ENCODE measurements at regions not wholly inside any gene's neighbourhood (a gene's known extent, or its start where the extent isn't known, plus 50 kb on each side); places are given as distances from the start of the nearest gene placed in this dataset.
"Not testable (repeated sequence)": the region's sequence is repeated elsewhere in the genome, so short reads cannot be mapped to it uniquely, and the experiment has no call there.

GRCh38 chr16:9014389-9014788 lies 50.7 kb upstream of the USP7 start:
- Histone ChIP-seq H4K20me1 (no peaks in the 10 kb centered on the region), H3K4me3 (peak overlapping the region; percentile 1; the same call in 1 of the 2 replicates), H3K4me1 (peaks cover 2% of the 10 kb centered on the region), H3K9ac (no peak overlapping the region), H3K27ac (no peak overlapping the region), H3K27me3 (no peaks in the 10 kb centered on the region), H3K9me3 (peaks cover 31% of the 10 kb centered on the region), H3K4me2 (no peak overlapping the region), H3K36me3 (0 out of 2 replicates have a peak, but pooled peaks cover 7% of the 10 kb centered on the region)
- TF ChIP-seq Cebpa-rat (IDR thresholded peaks at IDR 0.05) = no peak

- Histone ChIP-seq H3K9me3 (peaks cover 31% of the 10 kb centered on the region), H3K27ac (no peak overlapping the region), H3K4me2 (no peak overlapping the region), H4K20me1 (no peaks in the 10 kb centered on the region), H3K4me3 (no peak overlapping the region), H3K36me3 (0 out of 2 replicates have a peak, but pooled peaks cover 7% of the 10 kb centered on the region), H3K27me3 (no peaks in the 10 kb centered on the region), H3K9ac (no peak overlapping the region), H3K4me1 (no peaks in the 10 kb centered on the region)
- TF ChIP-seq Cebpa-rat (IDR thresholded peaks at IDR 0.05) = no peak
Measured at GRCh38 chr16:9015489-9015888, 51.8 kb upstream of the USP7 start.

GRCh38 chr16:9016005-9016404 lies 52.3 kb upstream of the USP7 start:
- H3K4me1 ChIP-seq, H3K27ac ChIP-seq, H4K20me1 ChIP-seq, H3K9ac ChIP-seq, H3K4me3 ChIP-seq, H3K36me3 ChIP-seq, H3K27me3 ChIP-seq, H3K4me2 ChIP-seq: not testable (repeated sequence)
- H3K9me3 ChIP-seq = peaks cover 31% of the 10 kb centered on the region

- no peaks in the 10 kb centered on the region for H3K27me3 ChIP-seq
- peaks cover 31% of the 10 kb centered on the region for H3K9me3 ChIP-seq
- H4K20me1 ChIP-seq = no peaks in the 10 kb centered on the region
- H3K4me3 ChIP-seq = no peak overlapping the region
- TF ChIP-seq Cebpa-rat (IDR thresholded peaks at IDR 0.05) = no peak
- H3K9ac ChIP-seq = no peak overlapping the region
- H3K4me2 ChIP-seq = no peak overlapping the region
- no peaks in the 10 kb centered on the region for H3K4me1 ChIP-seq
- H3K36me3 ChIP-seq = 0 out of 2 replicates have a peak, but pooled peaks cover 7% of the 10 kb centered on the region
- no peak overlapping the region for H3K27ac ChIP-seq
Measured at GRCh38 chr16:9016824-9017223, 53.1 kb upstream of the USP7 start.

GRCh38 chr16:9027070-9027799 lies 63.5 kb upstream of the USP7 start:
- no peak for TF ChIP-seq Cebpa-rat (IDR thresholded peaks at IDR 0.05)
- Histone ChIP-seq H3K36me3 (no peaks in the 10 kb centered on the region), H3K9me3 (no peaks in the 10 kb centered on the region), H3K27ac (no peak overlapping the region), H3K4me1 (no peaks in the 10 kb centered on the region), H3K9ac (no peak overlapping the region), H3K4me2 (no peak overlapping the region), H3K27me3 (no peaks in the 10 kb centered on the region), H3K4me3 (no peak overlapping the region), H4K20me1 (no peaks in the 10 kb centered on the region)

- not testable (repeated sequence) for H3K9me3 ChIP-seq, H3K9ac ChIP-seq, H3K4me1 ChIP-seq, H3K27ac ChIP-seq, H4K20me1 ChIP-seq, H3K27me3 ChIP-seq, H3K36me3 ChIP-seq, H3K4me2 ChIP-seq, H3K4me3 ChIP-seq
Measured at GRCh38 chr16:9028491-9028890, 63.0 kb upstream of the HAPSTR1 start.

GRCh38 chr16:9031107-9031506 lies 60.3 kb upstream of the HAPSTR1 start:
- H3K4me2 ChIP-seq = no peak overlapping the region
- peaks cover 14% of the 10 kb centered on the region for H3K9me3 ChIP-seq
- no peaks in the 10 kb centered on the region for H3K36me3 ChIP-seq

GRCh38 chr16:9033125-9033830 lies 58.2 kb upstream of the HAPSTR1 start:
- Histone ChIP-seq H4K20me1 (no peaks in the 10 kb centered on the region), H3K4me3 (no peak overlapping the region), H3K27ac (no peak overlapping the region), H3K36me3 (no peaks in the 10 kb centered on the region), H3K27me3 (no peaks in the 10 kb centered on the region), H3K9me3 (peaks cover 14% of the 10 kb centered on the region), H3K4me1 (no peaks in the 10 kb centered on the region), H3K9ac (no peak overlapping the region), H3K4me2 (no peak overlapping the region)
- TF ChIP-seq Cebpa-rat (IDR thresholded peaks at IDR 0.05) = no peak

More at GRCh38 chr16:9031107-9031506, 60.3 kb upstream of the HAPSTR1 start:
- Histone ChIP-seq H3K9ac (no peak overlapping the region), H3K27me3 (no peaks in the 10 kb centered on the region), H3K4me1 (no peaks in the 10 kb centered on the region), H3K4me3 (no peak overlapping the region), H4K20me1 (no peaks in the 10 kb centered on the region), H3K27ac (no peak overlapping the region)
- TF ChIP-seq Cebpa-rat (IDR thresholded peaks at IDR 0.05) = no peak

- Histone ChIP-seq H3K36me3 (no peaks in the 10 kb centered on the region), H3K9me3 (peaks cover 14% of the 10 kb centered on the region), H3K27me3 (no peaks in the 10 kb centered on the region), H3K4me3 (no peak overlapping the region), H3K4me1 (peaks cover 7% of the 10 kb centered on the region; the same call in 1 of the 2 replicates), H3K9ac (no peak overlapping the region), H4K20me1 (no peaks in the 10 kb centered on the region), H3K4me2 (no peak overlapping the region), H3K27ac (no peak overlapping the region)
- TF ChIP-seq Cebpa-rat (IDR thresholded peaks at IDR 0.05) = no peak
Measured at GRCh38 chr16:9034056-9034455, 57.4 kb upstream of the HAPSTR1 start.

- Histone ChIP-seq H3K27me3 (no peaks in the 10 kb centered on the region), H3K4me1 (peaks cover 12% of the 10 kb centered on the region; the same call in 1 of the 2 replicates), H3K4me2 (no peak overlapping the region), H3K9ac (no peak overlapping the region), H4K20me1 (no peaks in the 10 kb centered on the region), H3K27ac (no peak overlapping the region), H3K36me3 (no peaks in the 10 kb centered on the region), H3K9me3 (peaks cover 14% of the 10 kb centered on the region), H3K4me3 (no peak overlapping the region)
- no peak for TF ChIP-seq Cebpa-rat (IDR thresholded peaks at IDR 0.05)
Measured at GRCh38 chr16:9035996-9036395, 55.4 kb upstream of the HAPSTR1 start.

All from BLaER1 (cell line).